ENCODE measurements at regions not wholly inside any gene's neighbourhood (a gene's known extent, or its start where the extent isn't known, plus 50 kb on each side); places are given as distances from the start of the nearest gene placed in this dataset.
A peak's percentile ranks its signal among the peaks of the same experiment; 100 is the strongest.

DNA sequence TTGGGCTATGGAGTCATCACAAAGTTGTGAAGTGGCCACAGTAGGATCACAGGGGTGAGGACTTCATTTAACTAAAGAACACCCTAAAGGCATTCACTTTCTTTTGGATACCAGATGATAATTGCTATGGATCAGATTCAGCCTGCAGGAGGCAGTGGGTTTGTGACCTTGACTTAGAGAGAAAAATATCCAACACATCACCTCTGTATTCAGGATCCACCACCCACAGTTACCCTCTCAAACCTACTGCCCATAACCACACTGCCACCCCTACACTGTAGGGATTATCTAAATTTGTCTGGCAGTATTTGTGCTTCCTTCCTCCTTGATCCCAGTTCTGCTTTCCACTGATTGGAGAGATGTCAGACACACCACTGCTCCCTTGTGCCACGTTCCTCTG is 269.4 kb downstream of the MYCN start:
- WGBS (ENCODE audit: extremely low coverage, insufficient read length, low lambda C conversion rate) = no CpG with 5 or more reads among the region's 1 CpG
- Histone ChIP-seq H3K27me3 (ENCODE audit: insufficient read depth, low read length) (no peaks in the 10 kb centered on the region), H4K91ac (ENCODE audit: insufficient read length, low read depth, low read length) (no peak overlapping the region), H4K8ac (replicated peaks; ENCODE audit: insufficient read length, low read depth, low read length) (no peak overlapping the region), H2AK5ac (ENCODE audit: insufficient read length, low read length) (no peak overlapping the region), H4K20me1 (ENCODE audit: control insufficient read depth, insufficient read depth, insufficient read length) (no peaks in the 10 kb centered on the region), H2BK120ac (ENCODE audit: low read depth, low read length, poor library complexity, severe bottlenecking) (no peak overlapping the region), H3K9ac (ENCODE audit: extremely low read depth, insufficient read length, low read length) (no peak overlapping the region), H2BK15ac (ENCODE audit: low read depth, low read length) (no peak overlapping the region), H3K14ac (ENCODE audit: insufficient read depth, low read length) (no peak overlapping the region), H3K79me1 (ENCODE audit: insufficient read depth, low read depth, low read length, poor library complexity, severe bottlenecking) (no peaks in the 10 kb centered on the region), H2BK12ac (ENCODE audit: insufficient read length, low read depth, low read length) (no peak overlapping the region), H3K9me3 (ENCODE audit: control insufficient read depth, low read depth, low read length) (no peaks in the 10 kb centered on the region), H3K4ac (ENCODE audit: low read depth, low read length) (no peak overlapping the region), H3K79me2 (ENCODE audit: insufficient read depth, low read length) (no peaks in the 10 kb centered on the region), H3K4me1 (ENCODE audit: insufficient read depth, low read length) (no peaks in the 10 kb centered on the region), H2AFZ (ENCODE audit: low read length) (no peak overlapping the region), H3K23ac (ENCODE audit: insufficient read length, low read depth, low read length) (no peak overlapping the region), H3T11ph (ENCODE audit: low read length) (no peak overlapping the region), H2BK5ac (ENCODE audit: insufficient read length, low read length) (no peak overlapping the region), H3K27ac (ENCODE audit: insufficient read length, low read depth, low read length) (no peak overlapping the region), H4K5ac (ENCODE audit: insufficient read length, low read depth, low read length) (no peak overlapping the region), H3K56ac (ENCODE audit: insufficient read length, low read depth, low read length) (no peak overlapping the region), H3K18ac (ENCODE audit: insufficient read length, low read depth, low read length) (no peak overlapping the region), H3K23me2 (ENCODE audit: insufficient read length, low read depth, low read length, poor library complexity, severe bottlenecking) (no peaks in the 10 kb centered on the region), H3K4me2 (ENCODE audit: insufficient read depth, insufficient read length, low read length) (no peak overlapping the region), H2BK20ac (ENCODE audit: low read depth, low read length, poor library complexity, severe bottlenecking) (no peak overlapping the region)
- TF ChIP-seq, protein P1, sequence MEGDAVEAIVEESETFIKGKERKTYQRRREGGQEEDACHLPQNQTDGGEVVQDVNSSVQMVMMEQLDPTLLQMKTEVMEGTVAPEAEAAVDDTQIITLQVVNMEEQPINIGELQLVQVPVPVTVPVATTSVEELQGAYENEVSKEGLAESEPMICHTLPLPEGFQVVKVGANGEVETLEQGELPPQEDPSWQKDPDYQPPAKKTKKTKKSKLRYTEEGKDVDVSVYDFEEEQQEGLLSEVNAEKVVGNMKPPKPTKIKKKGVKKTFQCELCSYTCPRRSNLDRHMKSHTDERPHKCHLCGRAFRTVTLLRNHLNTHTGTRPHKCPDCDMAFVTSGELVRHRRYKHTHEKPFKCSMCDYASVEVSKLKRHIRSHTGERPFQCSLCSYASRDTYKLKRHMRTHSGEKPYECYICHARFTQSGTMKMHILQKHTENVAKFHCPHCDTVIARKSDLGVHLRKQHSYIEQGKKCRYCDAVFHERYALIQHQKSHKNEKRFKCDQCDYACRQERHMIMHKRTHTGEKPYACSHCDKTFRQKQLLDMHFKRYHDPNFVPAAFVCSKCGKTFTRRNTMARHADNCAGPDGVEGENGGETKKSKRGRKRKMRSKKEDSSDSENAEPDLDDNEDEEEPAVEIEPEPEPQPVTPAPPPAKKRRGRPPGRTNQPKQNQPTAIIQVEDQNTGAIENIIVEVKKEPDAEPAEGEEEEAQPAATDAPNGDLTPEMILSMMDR (conservative IDR thresholded peaks at IDR 0.05) = no peak
- H3K4me3 Mint-ChIP-seq = no peak overlapping the region; a peak in 1 of 5 replicates
- H3K36me3 Mint-ChIP-seq (ENCODE audit: insufficient read depth in 1 of 3, low read depth in 3 of 3) = peaks cover 0 to 9% (median 6%) of the 10 kb centered on the region in 3 experiments; a peak in 4 of 7 replicates
- H3K27ac Mint-ChIP-seq = peak overlapping the region in 1 of 3 experiments; percentile 7; a peak in 1 of 7 replicates
- H3K9me3 Mint-ChIP-seq = peaks cover 7 to 13% of the 10 kb centered on the region in 2 experiments; a peak in 4 of 5 replicates
- 0 out of 2 replicates have a peak, but pooled peaks cover 2% of the 10 kb centered on the region for H3K27me3 Mint-ChIP-seq (ENCODE audit: low read depth)
- DNase-seq = no peak
- peaks cover 14 to 24% of the 10 kb centered on the region in 2 experiments for H3K4me1 Mint-ChIP-seq

Measured in H9 (cell line).